HG02623 (cell line): ENCODE measurements at regions not wholly inside any gene's neighbourhood (a gene's known extent, or its start where the extent isn't known, plus 50 kb on each side); places are given as distances from the start of the nearest gene placed in this dataset.

Experiments
- ATAC-seq: cut with Tn5 transposase; IDR thresholded peaks from one replicate; pipeline ENCODE4 v1.9.1; 2021; ENCODE audit warnings: moderate library complexity; ENCODE audit not compliant: unreplicated experiment

DNA sequence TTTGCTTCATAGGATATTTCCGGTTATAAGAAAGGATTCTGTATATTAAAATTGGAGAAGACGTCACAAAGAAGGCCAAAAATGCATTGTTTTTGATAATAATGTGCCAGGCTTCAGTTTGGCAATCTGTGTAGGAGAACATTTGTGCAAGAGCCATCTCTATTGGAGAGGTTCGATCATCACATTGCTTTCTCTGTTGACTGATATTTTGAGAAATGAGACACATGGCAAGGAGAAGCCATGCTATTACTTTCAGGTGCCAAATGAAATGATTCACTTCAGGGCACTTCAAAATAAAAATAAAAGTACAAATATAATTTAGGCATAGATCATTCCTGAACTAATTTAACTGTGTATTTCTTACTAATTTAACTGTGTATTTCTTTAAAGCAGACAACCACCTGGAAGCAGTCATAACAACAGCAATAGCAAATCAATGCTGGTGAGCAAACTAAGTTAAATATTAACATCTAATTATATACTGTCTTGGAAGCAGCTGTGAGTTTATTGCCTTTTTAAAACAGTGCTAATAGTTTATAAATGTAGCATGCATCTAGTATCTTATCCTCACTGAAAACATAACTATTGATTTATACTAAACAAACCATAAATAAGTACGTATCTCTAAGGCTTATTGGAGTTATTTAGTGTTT lies 50.2 kb upstream of the CHST9 start:
- no peak for ATAC-seq
